NCI-H2196 treated with DMSO at 0.1 percent for 48 hours (cell line): ENCODE measurements at regions not wholly inside any gene's neighbourhood (a gene's known extent, or its start where the extent isn't known, plus 50 kb on each side); places are given as distances from the start of the nearest gene placed in this dataset.

Source experiments
- DNase-seq: peaks from one replicate; lab custom pipeline; 2025; ENCODE audit not compliant: unreplicated experiment; lab: John Stamatoyannopoulos, UW

DNA sequence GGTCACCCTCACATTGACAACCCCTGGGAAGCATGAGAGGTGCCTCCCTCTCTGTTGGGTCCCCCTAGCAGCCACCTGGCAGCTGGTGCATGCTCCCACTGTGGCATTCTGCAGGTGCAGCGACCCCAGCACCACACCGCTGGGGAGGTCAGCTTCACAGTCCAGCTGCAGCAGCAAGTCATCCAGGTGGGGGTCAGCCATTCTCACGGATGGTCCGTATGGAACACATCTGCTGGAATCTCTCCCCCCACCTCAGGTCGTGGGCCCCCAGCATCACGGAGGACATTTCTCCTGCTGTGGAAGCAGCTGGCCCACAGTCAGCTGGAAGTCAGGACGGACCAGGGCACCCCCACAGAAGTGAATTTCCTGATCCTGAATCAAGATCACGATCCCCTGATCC lies 201.3 kb downstream of the COG6 start:
- no peak for DNase-seq

DNA sequence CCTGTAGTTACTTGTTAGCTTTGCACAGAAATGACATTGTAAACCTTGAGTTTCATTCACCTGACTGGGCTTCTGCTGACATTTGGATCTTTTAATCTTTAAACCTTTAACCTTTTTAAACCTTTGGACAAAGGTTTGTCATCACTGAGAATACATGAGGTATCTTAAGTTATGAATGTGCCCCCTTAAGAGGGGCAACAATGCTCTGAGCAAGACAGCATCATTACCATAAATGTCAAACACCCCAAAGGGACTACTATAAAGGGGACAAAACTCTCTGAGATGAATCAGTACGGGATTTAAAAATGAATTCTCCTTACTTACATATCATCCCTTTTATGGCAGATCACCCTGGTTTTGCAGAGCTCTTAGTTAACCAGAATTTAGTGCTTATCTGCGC lies 203.3 kb downstream of the COG6 start:
- DNase-seq: no peak

DNA sequence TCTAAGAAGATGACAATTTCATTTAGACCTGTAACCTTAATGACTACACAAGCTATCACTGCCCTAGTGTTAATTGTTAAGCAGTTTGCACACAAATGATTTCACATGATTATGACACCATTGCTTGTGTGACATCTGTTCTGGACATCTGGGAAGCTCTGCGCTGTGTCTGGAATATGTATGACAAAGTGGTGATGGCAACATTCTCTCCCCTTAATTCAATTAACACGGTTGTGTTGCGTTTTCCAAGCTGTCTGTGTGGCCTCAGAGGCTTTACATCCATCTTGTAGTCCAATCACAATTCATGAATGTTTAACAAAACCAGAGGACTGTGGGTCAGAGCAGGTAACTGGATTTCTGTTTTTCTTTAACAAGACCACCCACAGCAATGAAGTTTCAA lies 204.4 kb downstream of the COG6 start:
- no peak for DNase-seq

DNA sequence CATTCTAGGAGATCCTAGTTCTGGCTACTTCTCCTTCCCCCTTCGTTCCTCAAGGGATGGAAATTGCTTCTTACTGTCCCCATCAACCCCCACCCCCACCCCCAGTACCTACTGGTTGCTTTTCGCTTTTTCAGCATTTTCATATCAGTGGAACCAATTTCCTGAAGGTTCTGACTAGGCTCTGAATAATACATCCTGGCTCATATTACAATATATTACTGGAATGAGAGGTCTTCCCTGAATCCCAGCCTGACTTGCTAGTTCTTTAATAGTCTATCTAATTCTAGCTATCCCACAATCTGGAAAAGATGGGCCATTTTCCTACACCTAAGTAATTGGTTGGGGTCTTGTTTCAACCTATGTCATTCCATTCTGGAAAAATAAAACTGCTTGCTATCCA lies 207.4 kb downstream of the COG6 start:
- DNase-seq: no peak

DNA sequence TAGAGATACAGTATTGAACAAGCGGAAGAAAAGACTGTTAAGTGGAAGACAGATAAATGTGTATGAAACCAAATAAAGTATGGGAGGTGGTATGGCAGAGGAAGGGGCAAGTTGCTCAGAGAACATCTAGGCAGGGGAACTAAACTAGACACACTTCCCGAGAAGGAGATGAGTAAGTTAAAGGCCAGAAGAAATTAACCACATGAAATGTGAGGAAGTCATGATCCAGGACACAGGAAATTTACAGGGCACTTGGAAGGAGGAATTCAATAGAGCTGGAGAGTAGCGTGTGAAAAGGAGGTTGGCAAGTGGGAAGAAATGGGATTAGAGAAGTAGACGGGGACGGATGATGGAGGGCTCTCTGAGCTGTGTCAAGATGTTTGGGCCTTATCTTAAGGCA lies 208.8 kb downstream of the COG6 start:
- DNase-seq: no peak

DNA sequence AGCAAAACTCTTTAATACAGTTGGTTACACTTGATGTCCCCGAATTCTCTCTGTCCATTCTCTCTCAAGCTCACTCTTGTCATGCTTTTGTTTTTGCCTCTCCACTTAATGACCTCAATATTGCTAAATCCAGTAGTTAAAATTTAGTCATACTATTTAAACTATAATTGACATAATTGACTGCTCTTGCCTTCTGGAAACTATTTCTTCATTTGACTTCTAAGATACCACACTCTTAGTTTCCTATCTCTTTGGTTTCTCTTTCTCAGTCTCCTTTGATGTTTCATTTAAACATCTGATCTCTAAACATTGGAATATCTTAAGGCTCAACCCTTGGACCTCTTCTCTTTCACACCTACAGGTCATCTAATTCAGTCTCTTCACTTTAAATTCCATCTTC lies 211.3 kb downstream of the COG6 start:
- no peak for DNase-seq

DNA sequence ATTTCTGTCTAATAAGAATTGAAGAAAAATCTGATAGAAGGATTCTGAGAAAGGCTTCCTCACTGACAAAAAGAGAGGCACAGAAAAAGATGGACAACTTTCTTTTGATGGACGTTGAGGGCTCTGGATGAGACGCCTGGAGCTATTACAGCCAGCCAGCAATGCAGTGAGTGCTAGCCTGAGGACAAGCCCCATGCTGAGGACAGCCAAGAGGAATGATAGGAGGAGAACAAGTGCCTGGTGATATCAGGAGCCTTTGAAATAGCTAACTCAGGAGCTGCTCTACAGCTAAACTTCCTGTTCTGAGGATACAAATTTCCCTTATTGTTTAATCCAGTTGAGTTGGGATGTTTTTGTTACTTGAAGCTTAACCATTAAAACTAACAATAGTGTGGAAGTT lies 212.3 kb downstream of the COG6 start:
- DNase-seq: no peak

DNA sequence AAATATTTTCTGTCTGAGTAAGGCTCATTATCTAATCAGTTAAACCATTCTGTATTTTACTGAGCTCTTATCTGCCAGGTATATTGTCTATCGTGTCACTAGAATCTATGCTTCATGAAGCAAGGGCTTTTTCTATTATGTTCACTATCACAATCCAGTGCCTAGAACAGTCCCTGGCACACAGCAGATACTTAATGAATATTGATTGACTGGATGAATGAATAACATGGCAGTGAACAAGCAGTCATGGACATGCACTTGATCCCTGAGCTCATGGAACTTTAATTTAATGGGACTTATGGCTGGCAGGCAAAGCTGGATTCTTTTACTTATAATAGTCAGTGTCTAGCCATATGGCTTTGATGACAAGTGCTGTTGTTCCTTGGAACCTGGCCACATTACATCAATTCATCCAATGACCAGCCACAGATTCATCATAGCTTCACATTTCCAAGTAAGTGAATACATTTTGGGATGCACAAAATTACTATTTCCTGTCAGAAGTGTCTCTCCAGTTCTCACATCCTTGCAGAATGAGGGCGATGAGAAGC lies 214.8 kb downstream of the COG6 start:
- DNase-seq: no peak

DNA sequence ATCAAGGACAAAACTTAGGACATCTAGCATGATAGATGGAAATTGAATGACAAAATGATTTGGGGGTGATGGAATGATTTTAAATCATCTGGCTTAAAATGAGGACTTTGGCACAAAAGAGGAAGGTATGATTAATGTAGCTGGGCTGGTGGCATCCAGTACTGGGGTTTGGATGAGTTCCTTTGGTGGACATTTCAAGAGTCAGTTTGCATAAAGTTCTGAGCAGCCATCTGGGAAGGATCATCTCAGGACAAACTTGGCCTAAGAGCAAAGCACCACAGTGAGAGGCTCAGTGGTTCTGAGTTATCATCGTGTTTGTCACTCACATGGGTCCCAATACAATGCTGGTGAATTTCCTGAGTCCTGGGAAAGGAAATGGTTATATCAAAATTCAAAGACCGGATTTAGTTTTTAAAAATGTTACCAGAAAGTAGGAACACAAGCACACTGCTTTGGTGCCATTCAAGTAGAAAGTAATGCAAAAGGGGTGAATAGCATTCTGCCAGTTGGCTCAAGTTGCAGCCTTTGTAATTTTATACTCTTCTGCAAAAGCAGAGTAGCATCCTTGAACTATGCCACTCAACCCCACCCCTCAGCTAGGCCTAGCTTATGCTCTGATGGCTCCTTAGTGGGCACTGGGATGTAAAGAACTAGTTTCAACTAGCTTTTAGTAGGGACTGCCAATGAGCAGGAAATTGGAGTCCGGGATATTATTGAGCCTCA lies 219.0 kb downstream of the COG6 start:
- no peak for DNase-seq

DNA sequence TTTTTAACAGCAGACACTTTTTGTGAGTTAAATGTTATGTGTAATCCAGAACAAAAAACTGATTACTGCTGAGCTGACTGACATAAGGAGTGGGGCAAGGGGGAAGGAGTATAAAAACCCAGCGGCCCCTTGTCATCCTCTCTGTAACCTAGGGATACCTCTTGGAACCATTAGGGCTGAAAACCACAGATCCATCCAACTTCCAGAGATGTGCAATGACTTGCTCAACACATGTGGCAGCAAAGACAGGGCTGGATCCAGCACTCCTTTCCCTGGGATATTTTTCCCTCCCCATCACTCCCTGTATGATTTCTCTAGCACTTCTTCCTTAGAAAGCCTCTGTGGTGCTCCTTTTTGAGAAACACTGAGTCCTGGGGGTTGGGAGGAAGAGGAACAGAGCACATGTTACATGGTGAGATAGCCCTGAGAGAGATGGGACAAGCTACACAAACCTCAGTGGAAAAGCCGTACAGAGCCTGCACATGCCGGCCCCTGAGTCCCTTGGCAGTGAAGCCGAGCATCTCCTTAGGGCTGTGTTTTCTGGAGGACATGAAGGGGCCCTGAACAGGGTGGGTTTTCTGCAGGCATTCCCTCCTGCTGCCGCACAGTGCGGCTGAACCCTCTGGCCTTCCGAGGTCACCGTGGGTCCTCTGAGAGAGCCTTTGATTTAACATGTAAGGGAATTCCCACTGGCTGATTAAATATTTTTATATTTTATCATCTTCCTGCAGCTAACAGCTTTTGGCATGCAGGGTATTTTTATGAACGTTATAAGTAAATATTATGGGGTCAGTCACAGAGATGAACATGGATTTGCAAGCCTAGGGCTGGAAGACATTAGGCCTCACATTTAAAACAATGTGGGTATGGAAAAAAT lies 219.9 kb downstream of the COG6 start:
- DNase-seq: no peak

DNA sequence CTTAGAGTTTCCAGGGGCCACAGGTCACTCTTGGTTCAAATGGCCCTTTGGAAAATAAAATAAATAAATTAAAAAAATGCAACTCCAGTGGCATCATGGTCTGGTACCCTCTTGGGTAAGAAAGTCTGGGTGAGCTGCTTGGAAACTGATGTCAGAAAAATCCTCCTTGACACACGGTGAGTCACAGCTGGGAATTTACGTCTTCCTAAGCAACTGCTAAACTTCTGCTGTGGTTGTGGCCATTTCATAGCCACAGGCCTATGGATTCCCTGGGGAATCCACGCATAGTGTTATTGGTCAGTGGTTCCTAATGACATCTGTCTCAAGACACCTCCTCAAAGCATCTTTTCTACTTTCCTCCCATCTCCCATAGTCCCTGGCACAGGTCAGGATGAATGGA lies 220.8 kb downstream of the COG6 start:
- no peak for DNase-seq

DNA sequence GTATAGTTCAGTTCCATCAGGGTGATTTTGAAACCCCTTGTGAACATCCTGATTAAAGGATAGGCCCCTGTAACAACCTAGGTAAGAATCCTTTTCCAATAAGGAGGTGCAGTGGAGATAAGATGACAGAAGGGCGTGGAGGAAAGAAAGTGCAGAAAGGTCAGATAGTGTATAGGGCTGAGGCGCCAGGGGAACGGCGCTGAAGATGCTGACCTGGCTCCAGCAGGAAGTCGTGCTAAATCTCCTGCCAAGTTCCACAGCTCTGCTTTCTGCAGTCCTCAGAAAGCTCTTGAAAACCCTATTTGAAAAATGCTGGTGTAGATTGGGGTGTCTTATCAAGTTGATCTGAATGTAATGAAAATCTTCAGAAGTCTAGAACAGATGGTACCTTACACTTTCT lies 221.7 kb downstream of the COG6 start:
- no peak for DNase-seq

DNA sequence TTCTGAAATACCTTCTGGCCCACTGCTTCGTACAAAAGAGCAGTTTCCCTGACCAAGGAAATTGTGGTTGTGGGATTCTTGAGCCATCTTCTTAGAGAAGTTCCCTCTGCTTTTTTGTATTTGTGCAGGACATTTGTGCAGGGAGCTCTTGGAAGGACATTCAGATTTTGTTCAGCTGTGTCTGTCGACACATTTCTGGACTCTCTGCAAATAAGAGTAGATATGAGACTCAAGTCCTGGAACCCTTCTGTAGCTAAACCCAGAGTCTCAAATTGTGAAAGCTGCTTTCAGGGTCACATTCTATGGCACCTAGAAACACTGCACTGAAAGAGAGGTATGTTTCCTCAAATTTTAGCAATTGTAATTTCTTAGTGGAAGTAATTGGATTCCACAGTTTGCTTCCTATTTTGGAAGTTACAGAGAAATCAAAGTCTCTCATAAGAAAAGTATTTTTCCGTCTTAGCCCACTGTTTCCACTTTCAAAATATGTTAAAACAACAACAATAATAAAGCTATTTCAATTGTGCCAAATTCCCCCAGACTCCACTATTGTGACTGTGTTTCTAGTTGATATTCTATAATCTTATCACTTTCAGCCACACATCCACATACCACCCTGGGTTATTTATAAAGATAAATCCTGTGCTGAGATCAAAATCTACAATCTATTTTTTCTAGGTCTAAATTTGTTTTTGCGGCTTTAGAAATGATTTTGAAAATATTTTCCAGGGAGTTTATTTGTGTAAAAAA lies 224.0 kb downstream of the COG6 start:
- DNase-seq: no peak

DNA sequence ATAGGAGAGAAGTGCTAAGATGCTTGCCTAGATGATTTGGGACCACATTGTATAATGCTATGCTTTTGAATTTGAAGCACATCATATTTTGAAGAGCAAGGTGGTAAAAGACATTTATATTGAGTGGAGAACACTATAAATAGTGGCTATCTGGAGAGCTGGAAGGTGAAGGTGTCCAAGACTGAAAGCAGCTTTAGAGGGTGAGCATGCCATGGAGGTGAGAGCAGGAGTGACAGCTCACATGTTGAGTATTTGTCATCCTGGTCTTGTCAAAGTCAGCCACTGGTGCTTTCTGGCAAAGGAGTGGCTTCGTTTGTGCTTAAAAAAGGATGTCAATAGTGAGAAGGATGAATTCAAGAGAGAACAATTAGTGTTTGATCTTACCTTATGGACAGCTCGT lies 225.9 kb downstream of the COG6 start:
- DNase-seq: no peak

DNA sequence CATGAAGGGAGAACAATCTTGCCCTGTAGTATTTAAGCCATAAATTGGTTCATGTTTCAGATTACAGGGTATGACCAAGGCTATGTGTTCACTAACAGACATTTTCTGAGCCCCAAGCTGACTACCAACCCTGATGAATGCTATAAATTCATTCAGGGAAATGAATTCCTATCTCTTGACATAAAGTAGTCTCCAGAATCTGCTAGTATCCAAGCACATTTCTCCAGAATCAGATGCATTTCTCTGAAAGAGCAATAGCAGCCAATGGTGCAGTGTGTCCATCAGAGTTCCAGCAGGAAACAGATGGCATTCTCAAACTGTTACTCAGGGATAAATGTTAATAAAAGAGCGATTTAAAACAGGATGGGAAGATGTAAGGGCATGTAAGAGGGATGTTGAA lies 226.4 kb downstream of the COG6 start:
- DNase-seq: no peak

DNA sequence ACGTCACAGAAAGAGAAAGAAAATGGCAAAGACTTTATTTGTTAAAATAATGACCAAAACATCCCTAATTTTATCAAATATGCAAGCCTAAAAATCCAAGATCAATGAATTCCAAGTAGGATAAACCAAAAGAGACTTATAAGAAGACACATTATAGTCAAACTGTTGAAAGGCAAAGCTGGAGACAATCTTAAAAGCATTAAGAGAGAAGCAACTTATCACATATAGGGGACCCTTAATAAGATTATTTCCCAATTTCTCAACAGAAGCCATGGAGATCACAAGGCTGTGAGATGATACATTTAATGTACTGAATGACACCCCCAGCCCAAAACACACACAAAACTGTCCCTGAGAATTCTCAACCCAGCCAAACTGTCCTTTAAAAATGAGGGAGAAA lies 228.7 kb downstream of the COG6 start:
- DNase-seq: no peak

DNA sequence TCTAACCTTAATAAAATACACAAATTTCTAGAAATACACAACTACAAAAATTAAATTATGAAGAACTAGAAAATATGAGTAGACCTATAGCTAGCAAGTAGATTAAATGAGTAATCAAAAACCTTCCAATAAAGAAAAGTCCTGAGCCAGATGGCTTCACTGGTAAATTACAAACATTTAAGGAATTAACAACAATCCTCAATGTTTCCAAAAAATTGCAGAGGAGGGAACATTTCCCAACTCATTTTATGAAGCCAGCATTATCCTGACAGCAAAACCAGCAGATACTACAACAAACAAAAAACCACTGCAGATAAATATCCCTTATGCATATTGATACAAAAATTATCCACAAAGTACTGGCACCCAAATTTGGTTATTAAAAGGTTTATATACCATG lies 230.9 kb downstream of the COG6 start:
- DNase-seq: no peak

DNA sequence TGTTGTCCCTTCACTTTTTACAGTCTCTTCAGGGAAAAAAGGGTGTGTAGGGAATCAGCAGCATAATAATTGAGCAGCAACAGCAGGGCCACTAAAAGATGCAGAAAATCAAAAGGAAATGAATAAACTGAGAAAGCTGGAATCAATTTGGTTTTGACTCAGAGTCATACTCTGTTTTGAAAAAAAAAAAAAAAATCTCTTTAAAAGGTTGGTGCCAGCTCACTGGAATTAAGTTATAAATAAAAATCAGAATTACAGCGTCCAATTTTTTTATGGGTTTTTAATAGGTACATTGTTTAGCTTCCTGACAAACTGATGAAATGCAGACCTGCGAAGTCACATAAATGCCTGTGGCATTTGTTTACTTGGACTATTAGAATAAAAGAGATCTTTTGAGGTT lies 231.9 kb downstream of the COG6 start:
- no peak for DNase-seq

DNA sequence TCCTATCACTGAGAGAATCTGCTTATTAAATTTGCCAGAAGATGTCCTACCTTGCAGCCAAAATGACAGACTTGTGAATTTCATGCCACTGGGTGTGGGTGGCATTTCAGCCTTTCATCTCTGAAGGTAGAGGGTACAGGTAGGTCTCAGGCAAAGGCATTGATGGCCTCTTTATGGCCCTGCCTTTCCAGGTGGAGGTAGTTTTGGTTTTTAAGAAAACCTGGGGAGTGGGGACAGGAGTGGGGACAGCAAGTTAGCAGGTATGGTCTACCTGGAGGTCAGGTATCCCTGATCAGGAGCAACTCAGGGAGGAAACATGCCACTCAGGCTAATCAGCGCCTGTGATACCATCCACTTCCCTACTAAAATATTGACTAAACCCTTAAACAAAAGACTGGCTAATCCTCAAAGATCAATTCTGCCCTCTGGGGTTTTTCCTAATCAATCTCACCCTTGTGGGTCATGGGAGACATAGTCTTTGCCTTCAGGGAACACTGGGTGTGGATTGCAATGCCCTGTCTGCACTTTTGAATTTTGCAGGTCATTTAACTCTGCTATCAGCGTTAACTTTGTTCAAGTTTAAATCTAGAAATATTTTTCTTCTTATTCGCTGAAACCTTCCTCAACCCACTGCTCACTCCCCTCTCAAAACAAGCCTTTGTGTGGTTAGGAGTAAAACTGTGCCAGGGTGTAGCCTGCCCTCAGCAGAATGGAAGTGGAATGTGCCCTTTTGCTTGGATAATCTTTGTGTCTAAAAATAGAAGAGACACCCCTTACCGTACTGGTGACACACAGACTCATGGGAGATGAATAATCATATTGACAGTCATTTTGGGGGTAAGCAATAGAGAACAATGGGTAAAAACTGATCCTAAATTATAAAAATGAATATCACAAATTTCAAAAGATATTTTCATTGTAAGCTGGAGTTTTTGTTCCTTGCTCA lies 233.7 kb downstream of the COG6 start:
- no peak for DNase-seq

DNA sequence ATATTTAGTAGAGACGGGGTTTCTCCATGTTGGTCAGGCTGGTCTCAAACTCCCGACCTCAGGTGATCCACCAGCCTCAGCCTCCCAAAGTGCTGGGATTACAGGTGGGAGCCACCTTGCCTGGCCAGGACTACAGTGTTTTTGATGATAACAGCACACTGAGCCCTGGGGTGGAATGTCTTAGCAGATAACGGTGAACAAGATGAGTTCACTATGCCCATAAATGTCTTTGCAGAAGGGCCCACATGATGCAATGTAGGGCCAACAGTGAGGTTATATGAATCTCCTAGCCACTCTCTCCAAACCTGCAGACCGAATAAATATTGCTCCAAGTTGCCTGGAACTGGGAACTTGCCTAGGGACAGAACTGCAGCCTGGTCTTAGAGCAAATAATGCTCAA lies 235.1 kb downstream of the COG6 start:
- no peak for DNase-seq
